ENCODE measurements at regions not wholly inside any gene's neighbourhood (a gene's known extent, or its start where the extent isn't known, plus 50 kb on each side); places are given as distances from the start of the nearest gene placed in this dataset.

DNA sequence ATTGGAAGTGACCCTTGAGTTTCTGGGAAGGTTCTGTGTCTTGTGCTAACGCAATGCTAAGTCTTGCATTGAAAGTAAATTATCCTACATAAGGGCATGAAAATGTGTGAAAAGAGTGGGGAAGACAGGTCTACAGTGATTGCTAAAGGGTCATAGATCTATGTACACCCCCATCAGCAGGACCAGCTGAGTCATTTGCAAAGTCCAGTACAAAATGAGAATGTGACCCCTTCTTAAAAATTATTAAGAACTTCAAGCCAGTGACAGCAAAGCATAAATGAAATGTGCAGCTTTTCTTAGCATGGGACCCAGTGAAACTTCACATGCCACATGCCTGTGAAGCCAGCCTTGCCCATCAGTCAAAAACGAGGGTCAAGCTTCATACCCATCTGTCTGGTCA lies 640.7 kb upstream of the MKI67 start:
- TF ChIP-seq, protein P1, sequence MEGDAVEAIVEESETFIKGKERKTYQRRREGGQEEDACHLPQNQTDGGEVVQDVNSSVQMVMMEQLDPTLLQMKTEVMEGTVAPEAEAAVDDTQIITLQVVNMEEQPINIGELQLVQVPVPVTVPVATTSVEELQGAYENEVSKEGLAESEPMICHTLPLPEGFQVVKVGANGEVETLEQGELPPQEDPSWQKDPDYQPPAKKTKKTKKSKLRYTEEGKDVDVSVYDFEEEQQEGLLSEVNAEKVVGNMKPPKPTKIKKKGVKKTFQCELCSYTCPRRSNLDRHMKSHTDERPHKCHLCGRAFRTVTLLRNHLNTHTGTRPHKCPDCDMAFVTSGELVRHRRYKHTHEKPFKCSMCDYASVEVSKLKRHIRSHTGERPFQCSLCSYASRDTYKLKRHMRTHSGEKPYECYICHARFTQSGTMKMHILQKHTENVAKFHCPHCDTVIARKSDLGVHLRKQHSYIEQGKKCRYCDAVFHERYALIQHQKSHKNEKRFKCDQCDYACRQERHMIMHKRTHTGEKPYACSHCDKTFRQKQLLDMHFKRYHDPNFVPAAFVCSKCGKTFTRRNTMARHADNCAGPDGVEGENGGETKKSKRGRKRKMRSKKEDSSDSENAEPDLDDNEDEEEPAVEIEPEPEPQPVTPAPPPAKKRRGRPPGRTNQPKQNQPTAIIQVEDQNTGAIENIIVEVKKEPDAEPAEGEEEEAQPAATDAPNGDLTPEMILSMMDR (IDR thresholded peaks at IDR 0.05), result no peak
- TF ChIP-seq EZH2 (IDR thresholded peaks at IDR 0.05) (no peak), EZH2phosphoT487 (IDR thresholded peaks at IDR 0.05) (no peak)
